ENCODE measurements at regions not wholly inside any gene's neighbourhood (a gene's known extent, or its start where the extent isn't known, plus 50 kb on each side); places are given as distances from the start of the nearest gene placed in this dataset.

GRCh38 chr18:25650201-25650941 is 298.4 kb upstream of the ZNF521 start:
- FAIRE-seq = no peak
- H3K4me2 ChIP-seq (ENCODE audit: insufficient read depth, low read length) = no peak overlapping the region
- no TSS peak for BruUV-seq (replicated peaks)
- TF ChIP-seq MYC (IDR thresholded peaks at IDR 0.05; ENCODE audit: low read depth, low read length) (no peak), CTCF (IDR thresholded peaks at IDR 0.05; ENCODE audit: extremely low read depth in 1 of 2, insufficient read depth in 1 of 2, low read depth in 1 of 2, low read length in 2 of 2) (no peak), FOS (IDR thresholded peaks at IDR 0.05; ENCODE audit: borderline replicate concordance, insufficient read depth, low read length) (no peak), EZH2 (IDR thresholded peaks at IDR 0.05; ENCODE audit: borderline replicate concordance, low read depth, low read length, severe bottlenecking) (no peak), MAX (IDR thresholded peaks at IDR 0.05; ENCODE audit: insufficient read depth, insufficient read length) (no peak), GATA2 (IDR thresholded peaks at IDR 0.05; ENCODE audit: insufficient read depth, insufficient read length, low read depth, low read length) (no peak), JUN (IDR thresholded peaks at IDR 0.05; ENCODE audit: borderline replicate concordance, insufficient read depth, insufficient read length, low read depth) (no peak), POLR2AphosphoS5 (IDR thresholded peaks at IDR 0.05; ENCODE audit: insufficient read depth, low read depth, low read length) (no peak), POLR2A (IDR thresholded peaks at IDR 0.05; ENCODE audit: low read depth, low read length) (no peak)
- H3K36me3 ChIP-seq (ENCODE audit: control insufficient read depth in 2 of 2, extremely low read depth in 1 of 2, insufficient read depth in 2 of 2, low read length in 2 of 2) = no peaks in the 10 kb centered on the region
- H2AFZ ChIP-seq (ENCODE audit: low read depth, low read length) = no peak overlapping the region
- H3K4me1 ChIP-seq (ENCODE audit: control insufficient read depth, extremely low read depth, insufficient read depth, low read length) = no peaks in the 10 kb centered on the region
- no peak overlapping the region for H3K27ac ChIP-seq (ENCODE audit: insufficient read depth, low read depth, low read length)
- DNase-seq (ENCODE audit: low read depth, low spot score) = peak; percentile 55
- no peaks in the 10 kb centered on the region for H3K79me2 ChIP-seq (ENCODE audit: control insufficient read depth, insufficient read depth, low read length)
- ChIA-PET CTCF (no interaction called here), POLR2A (no interaction called here)
- no peaks in the 10 kb centered on the region for H4K20me1 ChIP-seq (replicated peaks; ENCODE audit: control insufficient read depth, extremely low read depth, insufficient read depth, low read length)
- no peak overlapping the region for H3K9ac ChIP-seq (replicated peaks; ENCODE audit: extremely low read depth, insufficient read depth, low read length)
- H3K27me3 ChIP-seq (ENCODE audit: control insufficient read depth in 2 of 2, insufficient read depth in 2 of 2, low read length in 2 of 2) = no peaks in the 10 kb centered on the region
- H3K9me1 ChIP-seq (replicated peaks; ENCODE audit: control insufficient read depth, extremely low read depth, insufficient read depth, low read length) = no peaks in the 10 kb centered on the region
- intact Hi-C loops (cut with micrococcal nuclease) = no loop called here
- H3K9me3 ChIP-seq (replicated peaks; ENCODE audit: control insufficient read depth, insufficient read depth, low read length) = no peaks in the 10 kb centered on the region
- H3K4me3 ChIP-seq (replicated peaks in 1 of 3; ENCODE audit: insufficient read depth in 1 of 3, low read depth in 1 of 3, low read length in 3 of 3) = no peak overlapping the region
- dilution Hi-C loops (cut with MboI; ENCODE audit: extremely low pct_ligation_motif_present, low sequenced_read_pairs) = no loop called here
